ENCODE measurements at regions not wholly inside any gene's neighbourhood (a gene's known extent, or its start where the extent isn't known, plus 50 kb on each side); places are given as distances from the start of the nearest gene placed in this dataset.

- TF ChIP-seq REST (IDR thresholded peaks at IDR 0.05; ENCODE audit: low read depth): no peak
- no peak for TF ChIP-seq EP300 (IDR thresholded peaks at IDR 0.05; ENCODE audit: borderline replicate concordance)
- no peak for TF ChIP-seq CREB1 (IDR thresholded peaks at IDR 0.05; ENCODE audit: low read depth)
- no peak for TF ChIP-seq ZBTB7A (IDR thresholded peaks at IDR 0.05; ENCODE audit: low read depth)
- no peak for TF ChIP-seq RAD21 (IDR thresholded peaks at IDR 0.05; ENCODE audit: low read depth)
- no peak for TF ChIP-seq USF1 (IDR thresholded peaks at IDR 0.05)
- TF ChIP-seq FOXM1 (IDR thresholded peaks at IDR 0.05; ENCODE audit: borderline replicate concordance, low read depth): no peak
- no peak for TF ChIP-seq TAF1 (IDR thresholded peaks at IDR 0.05; ENCODE audit: low read depth)
- TF ChIP-seq YY1 (IDR thresholded peaks at IDR 0.05; ENCODE audit: low read depth): no peak
- 0 out of 2 replicates have a peak, but pooled peaks have one; percentile 38 for TF ChIP-seq NFIC (IDR thresholded peaks at IDR 0.05)
Measured at GRCh38 chr9:2271426-2271825, 256.3 kb downstream of the SMARCA2 start.
